Upper lobe of right lung (tissue), 1 donor: ENCODE measurements at regions not wholly inside any gene's neighbourhood (a gene's known extent, or its start where the extent isn't known, plus 50 kb on each side); places are given as distances from the start of the nearest gene placed in this dataset.

Source experiments
- ATAC-seq: fragments of 200-7000 bp; cut with Tn5 transposase; one replicate; pipeline ENCODE4 v1.9.1; 2020; ENCODE audit warnings: mild to moderate bottlenecking, moderate library complexity
- DNase-seq: peaks from one replicate; pipeline ENCODE4 v3.0.0-alpha.2; 2020
- H3K27ac ChIP-seq: fragments of 200-600 bp; one replicate; pipeline ENCODE4 v1.8.0; 2022
- H3K27me3 ChIP-seq: fragments of 200-600 bp; one replicate; pipeline ENCODE4 v1.8.0; 2022; ENCODE audit warnings: mild to moderate bottlenecking
- H3K36me3 ChIP-seq: fragments of 200-600 bp; one replicate; pipeline ENCODE4 v1.8.0; 2022
- H3K4me1 ChIP-seq: fragments of 200-600 bp; one replicate; pipeline ENCODE4 v1.8.0; 2022
- H3K4me3 ChIP-seq: fragments of 200-600 bp; one replicate; pipeline ENCODE4 v1.8.0; 2022; ENCODE audit warnings: mild to moderate bottlenecking
- H3K9me3 ChIP-seq: fragments of 200-600 bp; one replicate; pipeline ENCODE4 v1.8.0; 2022
- intact Hi-C: fragments of 100-400 bp; cut with DNase I; formaldehyde crosslinking; loops from one replicate; pipeline ENCODE4 v1.11.0; 2022
- TF ChIP-seq, protein P1 (sequence below): fragments of 200-600 bp; IDR thresholded peaks from one replicate; pipeline ENCODE4 v1.8.0; 2022; ENCODE audit warnings: antibody characterized with exemption
- donor health status: DM: no; HTN: yes; CAD: no; lungs with severe emphysema.

DNA sequence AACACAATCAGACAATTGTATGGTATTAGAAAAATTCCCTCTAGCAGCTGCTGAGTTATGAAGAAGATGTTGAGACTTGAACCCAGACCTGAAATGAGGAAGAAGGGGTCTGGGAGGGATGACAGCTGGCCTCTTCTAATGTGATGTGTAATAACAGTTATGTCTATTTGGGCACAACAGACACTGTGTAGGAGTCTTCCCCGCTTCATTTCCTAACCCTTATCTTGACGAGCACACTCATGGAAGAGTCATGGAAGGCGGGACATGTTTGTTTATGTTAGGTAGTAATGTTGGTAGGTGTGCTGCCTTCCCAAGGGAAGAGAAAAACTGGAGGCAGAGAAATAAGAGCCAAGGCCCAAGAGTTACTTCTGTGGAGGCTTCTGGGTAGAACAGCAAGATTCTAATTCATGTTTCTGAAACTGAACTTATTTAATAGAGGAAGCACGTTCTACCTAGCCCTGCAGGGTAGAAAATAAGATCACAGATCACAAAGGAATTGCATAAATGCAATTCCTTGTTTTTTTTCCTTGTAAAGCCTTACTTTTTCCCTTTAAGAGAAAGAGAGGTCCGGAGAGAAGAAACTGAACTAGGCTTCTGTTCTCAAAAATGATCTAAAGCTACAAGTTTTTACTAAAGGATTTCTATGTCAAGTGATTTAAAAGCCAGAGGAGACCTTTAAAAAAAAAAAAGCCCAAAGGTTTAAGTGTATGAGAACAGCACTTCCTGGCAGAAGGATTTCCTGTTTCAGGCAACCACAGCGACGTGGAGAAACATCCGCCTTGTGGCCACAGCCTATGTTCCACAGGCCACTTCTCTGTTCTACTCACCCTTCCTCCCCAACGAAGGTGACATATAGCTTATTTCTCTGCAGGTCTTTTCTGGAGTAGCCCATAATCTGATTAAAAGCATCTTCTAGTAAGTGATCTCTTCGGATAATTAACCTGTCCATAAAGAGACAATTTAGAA is 68.5 kb upstream of the STK17B start:
- TF ChIP-seq, protein P1, sequence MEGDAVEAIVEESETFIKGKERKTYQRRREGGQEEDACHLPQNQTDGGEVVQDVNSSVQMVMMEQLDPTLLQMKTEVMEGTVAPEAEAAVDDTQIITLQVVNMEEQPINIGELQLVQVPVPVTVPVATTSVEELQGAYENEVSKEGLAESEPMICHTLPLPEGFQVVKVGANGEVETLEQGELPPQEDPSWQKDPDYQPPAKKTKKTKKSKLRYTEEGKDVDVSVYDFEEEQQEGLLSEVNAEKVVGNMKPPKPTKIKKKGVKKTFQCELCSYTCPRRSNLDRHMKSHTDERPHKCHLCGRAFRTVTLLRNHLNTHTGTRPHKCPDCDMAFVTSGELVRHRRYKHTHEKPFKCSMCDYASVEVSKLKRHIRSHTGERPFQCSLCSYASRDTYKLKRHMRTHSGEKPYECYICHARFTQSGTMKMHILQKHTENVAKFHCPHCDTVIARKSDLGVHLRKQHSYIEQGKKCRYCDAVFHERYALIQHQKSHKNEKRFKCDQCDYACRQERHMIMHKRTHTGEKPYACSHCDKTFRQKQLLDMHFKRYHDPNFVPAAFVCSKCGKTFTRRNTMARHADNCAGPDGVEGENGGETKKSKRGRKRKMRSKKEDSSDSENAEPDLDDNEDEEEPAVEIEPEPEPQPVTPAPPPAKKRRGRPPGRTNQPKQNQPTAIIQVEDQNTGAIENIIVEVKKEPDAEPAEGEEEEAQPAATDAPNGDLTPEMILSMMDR, result peak; percentile 35

DNA sequence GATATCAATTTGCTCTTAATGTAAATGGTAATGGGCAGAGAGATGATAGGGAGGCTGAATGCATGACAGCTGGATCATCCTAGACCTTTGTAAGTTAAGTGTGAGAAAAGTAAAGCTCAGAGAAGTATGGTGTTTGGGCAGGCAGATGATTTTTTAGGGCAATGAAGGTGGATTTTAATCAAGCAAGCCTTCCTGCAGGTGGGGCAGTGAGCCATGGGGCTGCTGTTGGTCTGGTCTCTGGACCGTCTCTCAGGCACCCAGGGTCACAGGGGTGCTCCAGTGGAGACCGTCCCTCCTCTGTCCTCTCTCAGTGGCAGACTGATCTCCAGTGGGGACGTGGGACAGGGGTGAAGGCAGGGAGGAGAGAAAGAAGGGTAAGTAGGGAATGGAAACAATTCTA is 69.8 kb upstream of the STK17B start:
- Histone ChIP-seq H3K4me1 (peaks cover 30% of the 10 kb centered on the region), H3K9me3 (no peaks in the 10 kb centered on the region), H3K27ac (peak overlapping the region; percentile 88), H3K36me3 (no peaks in the 10 kb centered on the region), H3K4me3 (no peak overlapping the region), H3K27me3 (no peaks in the 10 kb centered on the region)
- TF ChIP-seq, protein P1, result no peak
- intact Hi-C loops, result no loop called here
- ATAC-seq (no peak), DNase-seq (no peak)

More for the DNA sequence above, 68.5 kb upstream of the STK17B start:
- DNase-seq, result peak; percentile 81
- peaks cover 30% of the 10 kb centered on the region for H3K4me1 ChIP-seq
- H3K9me3 ChIP-seq, result no peaks in the 10 kb centered on the region
- H3K36me3 ChIP-seq, result no peaks in the 10 kb centered on the region
- ATAC-seq, result peak; percentile 95
- peak overlapping the region; percentile 88 for H3K27ac ChIP-seq
- H3K27me3 ChIP-seq, result no peaks in the 10 kb centered on the region
- H3K4me3 ChIP-seq, result no peak overlapping the region
- intact Hi-C loops, result no loop called here

DNA sequence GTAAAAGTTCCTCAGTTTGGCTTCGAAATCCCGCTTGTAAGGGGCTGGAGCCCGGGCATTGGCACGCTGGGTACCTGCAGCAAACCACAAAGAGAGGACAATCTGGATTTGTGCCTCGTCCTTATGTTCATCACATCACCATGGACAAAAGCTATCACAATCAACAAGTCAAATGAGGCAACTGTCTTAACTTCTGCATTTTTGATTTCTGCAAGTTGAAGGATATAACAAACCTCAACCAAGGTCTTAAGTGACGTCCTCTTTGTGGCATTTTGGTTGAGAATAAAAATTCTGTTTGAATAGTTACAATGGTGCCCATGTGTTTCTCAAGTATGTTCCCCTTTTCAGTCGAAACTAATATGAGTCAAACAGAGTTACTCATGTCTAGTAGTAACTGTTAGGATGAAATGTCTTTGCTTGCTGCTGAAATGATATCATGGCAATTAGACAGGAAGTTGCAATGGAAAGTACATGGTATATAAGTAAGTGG is 70.8 kb upstream of the STK17B start:
- DNase-seq (peak; percentile 66), ATAC-seq (peak; percentile 77)
- H3K36me3 ChIP-seq, result no peaks in the 10 kb centered on the region
- H3K27ac ChIP-seq, result peak overlapping the region; percentile 88
- no peaks in the 10 kb centered on the region for H3K27me3 ChIP-seq
- intact Hi-C loops, result no loop called here
- H3K9me3 ChIP-seq, result no peaks in the 10 kb centered on the region
- peaks cover 30% of the 10 kb centered on the region for H3K4me1 ChIP-seq
- TF ChIP-seq, protein P1, result no peak
- no peak overlapping the region for H3K4me3 ChIP-seq

DNA sequence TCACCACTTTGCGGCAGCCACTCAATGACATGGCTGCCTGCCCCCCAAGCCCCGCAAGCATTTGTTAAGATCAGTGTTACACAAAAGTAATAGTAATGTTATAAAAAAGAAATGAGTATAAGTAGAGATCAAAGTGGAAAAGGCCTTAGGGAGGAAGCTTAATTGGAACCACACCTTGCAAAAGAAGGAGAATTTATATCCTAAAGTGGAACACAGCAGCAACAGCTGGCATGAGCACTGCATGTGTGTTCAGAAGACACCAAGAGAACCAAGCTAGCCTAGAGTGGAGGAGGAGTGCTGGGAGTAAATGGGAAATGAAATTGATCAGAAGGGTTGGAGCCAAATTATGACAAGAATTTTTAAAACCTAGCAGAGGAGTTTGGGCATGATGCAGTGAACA is 73.1 kb upstream of the STK17B start:
- ATAC-seq, result no peak
- TF ChIP-seq, protein P1, result no peak

DNA sequence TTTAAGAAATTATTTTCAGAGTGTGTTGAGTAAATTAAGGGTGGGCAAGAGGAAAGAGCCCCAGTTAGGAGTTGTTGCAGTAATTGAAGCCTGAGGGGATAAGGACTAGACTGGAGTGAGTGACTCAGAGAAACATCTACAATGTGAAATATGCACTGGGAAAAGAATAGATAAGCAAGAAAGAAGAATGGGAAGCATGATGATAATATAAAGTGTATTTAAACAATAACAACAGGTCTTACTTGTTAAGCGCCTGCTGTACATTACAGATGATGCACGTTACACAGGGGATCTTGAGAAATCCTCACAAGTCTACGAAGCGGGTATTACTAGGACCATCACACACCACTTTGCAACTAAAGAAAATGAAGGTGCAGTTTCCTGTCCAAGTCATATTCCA is 73.6 kb upstream of the STK17B start:
- TF ChIP-seq, protein P1, result no peak
- ATAC-seq (no peak), DNase-seq (no peak)
- H3K36me3 ChIP-seq, result no peaks in the 10 kb centered on the region
- peaks cover 30% of the 10 kb centered on the region for H3K4me1 ChIP-seq
- H3K4me3 ChIP-seq, result no peak overlapping the region
- no peaks in the 10 kb centered on the region for H3K27me3 ChIP-seq
- H3K27ac ChIP-seq, result no peak overlapping the region
- intact Hi-C loops, result no loop called here
- H3K9me3 ChIP-seq, result no peaks in the 10 kb centered on the region

More for the DNA sequence above, 73.1 kb upstream of the STK17B start:
- Histone ChIP-seq H3K4me1 (peaks cover 32% of the 10 kb centered on the region), H3K36me3 (no peaks in the 10 kb centered on the region), H3K27me3 (no peaks in the 10 kb centered on the region), H3K4me3 (no peak overlapping the region), H3K9me3 (no peaks in the 10 kb centered on the region), H3K27ac (no peak overlapping the region)
- intact Hi-C loops, result no loop called here
- DNase-seq, result no peak
